ENCODE measurements at regions not wholly inside any gene's neighbourhood (a gene's known extent, or its start where the extent isn't known, plus 50 kb on each side); places are given as distances from the start of the nearest gene placed in this dataset.

GRCh38 chr6:3671382-3671781 lies 80.1 kb downstream of the PXDC1 start:
- TF ChIP-seq CTCF (IDR thresholded peaks at IDR 0.05) (no peak), POLR2A (IDR thresholded peaks at IDR 0.05) (no peak)
